Karpas-422 (cell line): ENCODE measurements at regions not wholly inside any gene's neighbourhood (a gene's known extent, or its start where the extent isn't known, plus 50 kb on each side); places are given as distances from the start of the nearest gene placed in this dataset.

Source experiments
- DNase-seq: peaks from one replicate; pipeline ENCODE4 v3.0.0-alpha.2; 2015
- H2AFZ ChIP-seq: fragments of 200-600 bp; sonication (generic); 2 replicates; pipeline ENCODE4 v1.6.1; 2014; ENCODE audit warnings: antibody characterized with exemption, low read length, mixed read lengths
- H3K27ac ChIP-seq: fragments of 200-600 bp; sonication (generic); 2 replicates; pipeline ENCODE4 v1.5.1; 2014; ENCODE audit warnings: mild to moderate bottlenecking, low read length, moderate library complexity
- H3K27me3 ChIP-seq: fragments of 200-600 bp; sonication (generic); 2 replicates; pipeline ENCODE4 v1.6.1; 2014; ENCODE audit warnings: low read length, mixed read lengths
- H3K36me3 ChIP-seq: fragments of 200-600 bp; sonication (generic); 2 replicates; pipeline ENCODE4 v1.6.1; 2014; ENCODE audit warnings: low read length, mixed read lengths; ENCODE audit not compliant: insufficient read depth
- H3K4me1 ChIP-seq: fragments of 200-600 bp; sonication (generic); 2 replicates; pipeline ENCODE4 v1.6.1; 2014; ENCODE audit warnings: mild to moderate bottlenecking, low read length, mixed read lengths
- H3K4me2 ChIP-seq: fragments of 200-600 bp; sonication (generic); 2 replicates; pipeline ENCODE4 v1.6.1; 2014; ENCODE audit warnings: low read length, low read depth, mild to moderate bottlenecking; ENCODE audit not compliant: poor library complexity, severe bottlenecking
- H3K4me3 ChIP-seq: fragments of 200-600 bp; sonication (generic); 2 replicates; pipeline ENCODE4 v1.5.1; 2014; ENCODE audit warnings: mild to moderate bottlenecking, antibody characterized with exemption, low read length, mixed read lengths
- H3K79me2 ChIP-seq: fragments of 200-600 bp; sonication (generic); 2 replicates; pipeline ENCODE4 v1.6.1; 2014; ENCODE audit warnings: mild to moderate bottlenecking, low read length, mixed read lengths
- H3K9ac ChIP-seq: fragments of 200-600 bp; sonication (generic); 2 replicates; pipeline ENCODE4 v1.6.0; 2014; ENCODE audit warnings: low read length
- H3K9me2 ChIP-seq: fragments of 200-600 bp; sonication (generic), shearing (Covaris generic); replicated peaks from 2 replicates; pipeline ENCODE4 v1.6.0; 2014; ENCODE audit warnings: mild to moderate bottlenecking, low read length, moderate library complexity; ENCODE audit not compliant: insufficient read depth
- H3K9me3 ChIP-seq: fragments of 300-700, 200-600 bp; sonication (generic); 2 replicates; pipeline ENCODE4 v1.6.1; 2014; ENCODE audit warnings: low read length, mixed read lengths
- H4K20me1 ChIP-seq: fragments of 200-600 bp; sonication (generic); 2 replicates; pipeline ENCODE4 v1.6.1; 2014; ENCODE audit warnings: mild to moderate bottlenecking, antibody characterized with exemption, low read length, low read depth; ENCODE audit not compliant: insufficient read depth

GRCh38 chr2:121004359-121004758 is 268.7 kb downstream of the GLI2 start:
- Histone ChIP-seq H3K4me3 (no peak overlapping the region), H2AFZ (no peak overlapping the region), H3K27me3 (no peaks in the 10 kb centered on the region), H3K9ac (no peak overlapping the region), H3K36me3 (no peaks in the 10 kb centered on the region), H3K9me3 (no peaks in the 10 kb centered on the region), H3K4me1 (no peaks in the 10 kb centered on the region), H3K4me2 (no peak overlapping the region), H3K9me2 (no peaks in the 10 kb centered on the region), H3K27ac (no peak overlapping the region), H3K79me2 (no peaks in the 10 kb centered on the region), H4K20me1 (no peaks in the 10 kb centered on the region)
- DNase-seq: no peak

GRCh38 chr2:121004950-121005349 is 269.3 kb downstream of the GLI2 start:
- Histone ChIP-seq H3K36me3 (no peaks in the 10 kb centered on the region), H3K27ac (no peak overlapping the region), H2AFZ (no peak overlapping the region), H3K4me2 (no peak overlapping the region), H3K9me2 (no peaks in the 10 kb centered on the region), H3K79me2 (no peaks in the 10 kb centered on the region), H3K9ac (no peak overlapping the region), H3K4me1 (no peaks in the 10 kb centered on the region), H3K9me3 (no peaks in the 10 kb centered on the region), H4K20me1 (no peaks in the 10 kb centered on the region), H3K4me3 (no peak overlapping the region), H3K27me3 (no peaks in the 10 kb centered on the region)
- DNase-seq: no peak

GRCh38 chr2:121005453-121005852 is 269.8 kb downstream of the GLI2 start:
- Histone ChIP-seq H3K9ac (no peak overlapping the region), H3K27me3 (no peaks in the 10 kb centered on the region), H2AFZ (no peak overlapping the region), H4K20me1 (no peaks in the 10 kb centered on the region), H3K79me2 (no peaks in the 10 kb centered on the region), H3K4me1 (no peaks in the 10 kb centered on the region), H3K9me3 (no peaks in the 10 kb centered on the region), H3K9me2 (no peaks in the 10 kb centered on the region), H3K4me2 (no peak overlapping the region), H3K27ac (no peak overlapping the region), H3K36me3 (no peaks in the 10 kb centered on the region), H3K4me3 (no peak overlapping the region)
- DNase-seq: no peak

GRCh38 chr2:121006743-121007489 is 271.2 kb downstream of the GLI2 start:
- no peaks in the 10 kb centered on the region for H3K9me3 ChIP-seq
- no peak for DNase-seq
- no peak overlapping the region for H2AFZ ChIP-seq
- no peak overlapping the region for H3K4me2 ChIP-seq
- no peaks in the 10 kb centered on the region for H3K36me3 ChIP-seq
- no peak overlapping the region for H3K9ac ChIP-seq
- no peaks in the 10 kb centered on the region for H3K4me1 ChIP-seq
- H3K27ac ChIP-seq: no peak overlapping the region
- no peaks in the 10 kb centered on the region for H3K27me3 ChIP-seq
- H4K20me1 ChIP-seq: no peaks in the 10 kb centered on the region
- H3K9me2 ChIP-seq: no peaks in the 10 kb centered on the region
- no peaks in the 10 kb centered on the region for H3K79me2 ChIP-seq
- no peak overlapping the region for H3K4me3 ChIP-seq

GRCh38 chr2:121007490-121007853 is 271.8 kb downstream of the GLI2 start:
- Histone ChIP-seq H3K9me3 (no peaks in the 10 kb centered on the region), H3K4me2 (no peak overlapping the region), H3K27ac (no peak overlapping the region), H3K9me2 (no peaks in the 10 kb centered on the region), H3K27me3 (no peaks in the 10 kb centered on the region), H3K4me3 (no peak overlapping the region), H3K9ac (no peak overlapping the region), H3K4me1 (no peaks in the 10 kb centered on the region), H3K36me3 (no peaks in the 10 kb centered on the region), H2AFZ (no peak overlapping the region), H3K79me2 (no peaks in the 10 kb centered on the region), H4K20me1 (no peaks in the 10 kb centered on the region)
- DNase-seq: no peak

- Histone ChIP-seq H4K20me1 (no peaks in the 10 kb centered on the region), H3K36me3 (no peaks in the 10 kb centered on the region), H3K4me3 (no peak overlapping the region), H2AFZ (no peak overlapping the region), H3K4me1 (no peaks in the 10 kb centered on the region), H3K79me2 (no peaks in the 10 kb centered on the region), H3K4me2 (no peak overlapping the region), H3K9me3 (no peaks in the 10 kb centered on the region), H3K27ac (no peak overlapping the region), H3K9me2 (no peaks in the 10 kb centered on the region), H3K9ac (no peak overlapping the region), H3K27me3 (no peaks in the 10 kb centered on the region)
- peak; percentile 55 for DNase-seq
Measured at GRCh38 chr2:121008975-121009374, 273.3 kb downstream of the GLI2 start.

GRCh38 chr2:121010998-121011397 is 274.0 kb downstream of the TFCP2L1 start:
- Histone ChIP-seq H3K27ac (no peak overlapping the region), H3K4me2 (no peak overlapping the region), H3K4me1 (no peaks in the 10 kb centered on the region), H3K79me2 (no peaks in the 10 kb centered on the region), H3K4me3 (no peak overlapping the region), H3K9ac (no peak overlapping the region), H4K20me1 (no peaks in the 10 kb centered on the region), H3K36me3 (no peaks in the 10 kb centered on the region), H2AFZ (no peak overlapping the region), H3K9me2 (no peaks in the 10 kb centered on the region), H3K9me3 (no peaks in the 10 kb centered on the region), H3K27me3 (no peaks in the 10 kb centered on the region)
- DNase-seq: no peak

GRCh38 chr2:121014876-121015275 is 270.1 kb downstream of the TFCP2L1 start:
- no peak overlapping the region for H3K9ac ChIP-seq
- H3K4me2 ChIP-seq: no peak overlapping the region
- no peaks in the 10 kb centered on the region for H4K20me1 ChIP-seq
- H3K36me3 ChIP-seq: no peaks in the 10 kb centered on the region
- DNase-seq: no peak
- no peak overlapping the region for H3K4me3 ChIP-seq
- H3K4me1 ChIP-seq: no peaks in the 10 kb centered on the region
- no peaks in the 10 kb centered on the region for H3K9me2 ChIP-seq
- H3K9me3 ChIP-seq: no peaks in the 10 kb centered on the region
- no peak overlapping the region for H3K27ac ChIP-seq
- H2AFZ ChIP-seq: no peak overlapping the region
- no peaks in the 10 kb centered on the region for H3K27me3 ChIP-seq
- H3K79me2 ChIP-seq: no peaks in the 10 kb centered on the region
